H54 (cell line): ENCODE measurements at regions not wholly inside any gene's neighbourhood (a gene's known extent, or its start where the extent isn't known, plus 50 kb on each side); places are given as distances from the start of the nearest gene placed in this dataset.

Experiments
- DNase-seq: peaks from one replicate; pipeline ENCODE4 v3.0.0; 2011; ENCODE audit warnings: low spot score, mixed read lengths; ENCODE audit not compliant: insufficient read length
- FAIRE-seq: peaks from 3 replicates; lab custom pipeline; 2011; peaks lifted over from hg19 to GRCh38; lab: Jason Lieb, UNC
- POLR2A ChIP-seq: IDR thresholded peaks from 2 replicates; pipeline ENCODE4 v1.6.1; 2011; ENCODE audit warnings: low read depth, mild to moderate bottlenecking, low read length

- DNase-seq: no peak
- no peak for FAIRE-seq
- no peak for TF ChIP-seq POLR2A
These were observed 50.5 kb upstream of the NT5C1B start for GRCh38 chr2:18639756-18640453.
